ENCODE measurements at regions not wholly inside any gene's neighbourhood (a gene's known extent, or its start where the extent isn't known, plus 50 kb on each side); places are given as distances from the start of the nearest gene placed in this dataset.

DNA sequence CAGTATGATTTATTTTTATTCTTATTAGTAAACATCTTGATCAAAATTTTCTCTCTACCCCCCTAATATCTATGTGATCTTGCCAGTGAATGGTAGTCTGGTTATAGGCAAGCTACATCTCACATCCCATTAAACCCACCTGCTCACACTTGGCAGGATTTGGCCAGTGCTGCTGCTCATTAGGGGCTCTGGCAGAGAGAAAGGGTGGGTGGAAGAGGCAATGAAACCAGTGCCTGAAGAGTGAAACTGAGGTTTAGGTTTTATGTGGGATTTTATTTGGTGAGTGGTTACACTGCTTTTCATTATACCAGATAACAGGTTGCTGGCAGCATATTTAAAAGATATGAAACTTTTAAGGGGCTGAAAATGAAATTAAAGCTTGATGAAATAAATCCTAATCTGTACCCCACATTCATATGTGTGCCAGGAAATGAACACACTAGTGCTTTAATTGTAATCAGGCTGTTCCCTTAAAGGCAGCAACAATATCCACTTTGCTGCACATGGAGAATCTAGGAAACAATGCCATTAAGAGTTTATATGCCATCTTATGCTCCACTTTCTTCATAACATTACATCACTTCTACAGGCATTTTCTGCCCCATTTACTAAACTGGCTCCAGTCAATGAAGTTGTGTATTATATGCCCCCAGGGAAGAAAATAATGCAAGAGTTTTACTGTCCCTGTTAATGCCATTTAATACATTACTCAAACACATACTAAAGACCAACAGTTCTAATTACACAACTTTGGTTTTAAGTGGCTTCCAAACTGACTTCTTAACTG is 688.7 kb downstream of the MECOM start:
- H3K36me3 ChIP-seq (ENCODE audit: insufficient read depth, low read length) = no peaks in the 10 kb centered on the region
- no peak overlapping the region for H3K4me2 ChIP-seq (ENCODE audit: insufficient read depth, low read length)
- TF ChIP-seq, protein P1, sequence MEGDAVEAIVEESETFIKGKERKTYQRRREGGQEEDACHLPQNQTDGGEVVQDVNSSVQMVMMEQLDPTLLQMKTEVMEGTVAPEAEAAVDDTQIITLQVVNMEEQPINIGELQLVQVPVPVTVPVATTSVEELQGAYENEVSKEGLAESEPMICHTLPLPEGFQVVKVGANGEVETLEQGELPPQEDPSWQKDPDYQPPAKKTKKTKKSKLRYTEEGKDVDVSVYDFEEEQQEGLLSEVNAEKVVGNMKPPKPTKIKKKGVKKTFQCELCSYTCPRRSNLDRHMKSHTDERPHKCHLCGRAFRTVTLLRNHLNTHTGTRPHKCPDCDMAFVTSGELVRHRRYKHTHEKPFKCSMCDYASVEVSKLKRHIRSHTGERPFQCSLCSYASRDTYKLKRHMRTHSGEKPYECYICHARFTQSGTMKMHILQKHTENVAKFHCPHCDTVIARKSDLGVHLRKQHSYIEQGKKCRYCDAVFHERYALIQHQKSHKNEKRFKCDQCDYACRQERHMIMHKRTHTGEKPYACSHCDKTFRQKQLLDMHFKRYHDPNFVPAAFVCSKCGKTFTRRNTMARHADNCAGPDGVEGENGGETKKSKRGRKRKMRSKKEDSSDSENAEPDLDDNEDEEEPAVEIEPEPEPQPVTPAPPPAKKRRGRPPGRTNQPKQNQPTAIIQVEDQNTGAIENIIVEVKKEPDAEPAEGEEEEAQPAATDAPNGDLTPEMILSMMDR (IDR thresholded peaks at IDR 0.05; ENCODE audit: extremely low read depth, low read depth, low read length) = no peak
- H3K9me3 ChIP-seq (ENCODE audit: low read depth, low read length) = no peaks in the 10 kb centered on the region
- H3K27me3 ChIP-seq (ENCODE audit: insufficient read depth, low read length) = no peaks in the 10 kb centered on the region
- no peak for DNase-seq (ENCODE audit: insufficient read length, low spot score, missing footprints)
- H3K4me1 ChIP-seq (ENCODE audit: insufficient read depth, low read length) = peaks cover 4% of the 10 kb centered on the region
- H2AFZ ChIP-seq (ENCODE audit: low read length) = no peak overlapping the region
- no peak overlapping the region for H3K4me3 ChIP-seq (ENCODE audit: insufficient read depth, low read length)
- no peaks in the 10 kb centered on the region for H4K20me1 ChIP-seq (ENCODE audit: insufficient read depth, low read length)
- H3K79me2 ChIP-seq (ENCODE audit: insufficient read depth, low read length) = no peaks in the 10 kb centered on the region
- H3K27ac ChIP-seq (ENCODE audit: low read depth, low read length) = no peak overlapping the region

DNA sequence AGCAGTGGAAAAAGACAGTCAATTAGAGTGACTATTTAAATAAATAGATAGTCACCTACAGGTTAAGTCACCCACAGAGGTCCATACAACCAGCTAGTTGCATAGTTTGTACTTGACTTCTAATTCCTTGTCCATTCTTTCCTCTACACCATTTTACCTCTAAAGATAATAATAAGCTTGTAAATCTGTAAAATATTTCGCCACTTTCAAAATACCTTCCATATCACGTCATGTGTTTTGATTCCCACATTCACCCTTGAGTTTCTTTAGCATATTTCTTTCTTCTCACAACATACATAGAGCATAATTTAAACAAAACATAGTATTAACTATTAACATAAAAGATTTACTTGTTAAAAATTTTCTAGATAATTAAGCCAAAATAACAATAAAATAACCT is 689.6 kb downstream of the MECOM start:
- Histone ChIP-seq H4K20me1 (ENCODE audit: insufficient read depth, low read length) (no peaks in the 10 kb centered on the region), H3K36me3 (ENCODE audit: insufficient read depth, low read length) (no peaks in the 10 kb centered on the region), H3K79me2 (ENCODE audit: insufficient read depth, low read length) (no peaks in the 10 kb centered on the region), H3K27me3 (ENCODE audit: insufficient read depth, low read length) (no peaks in the 10 kb centered on the region), H3K27ac (ENCODE audit: low read depth, low read length) (no peak overlapping the region), H3K4me1 (ENCODE audit: insufficient read depth, low read length) (peaks cover 4% of the 10 kb centered on the region), H3K9me3 (ENCODE audit: low read depth, low read length) (no peaks in the 10 kb centered on the region), H3K4me3 (ENCODE audit: insufficient read depth, low read length) (no peak overlapping the region), H2AFZ (ENCODE audit: low read length) (no peak overlapping the region), H3K4me2 (ENCODE audit: insufficient read depth, low read length) (no peak overlapping the region)
- TF ChIP-seq, protein P1 (IDR thresholded peaks at IDR 0.05; ENCODE audit: extremely low read depth, low read depth, low read length) = no peak
- no peak for DNase-seq (ENCODE audit: insufficient read length, low spot score, missing footprints)

DNA sequence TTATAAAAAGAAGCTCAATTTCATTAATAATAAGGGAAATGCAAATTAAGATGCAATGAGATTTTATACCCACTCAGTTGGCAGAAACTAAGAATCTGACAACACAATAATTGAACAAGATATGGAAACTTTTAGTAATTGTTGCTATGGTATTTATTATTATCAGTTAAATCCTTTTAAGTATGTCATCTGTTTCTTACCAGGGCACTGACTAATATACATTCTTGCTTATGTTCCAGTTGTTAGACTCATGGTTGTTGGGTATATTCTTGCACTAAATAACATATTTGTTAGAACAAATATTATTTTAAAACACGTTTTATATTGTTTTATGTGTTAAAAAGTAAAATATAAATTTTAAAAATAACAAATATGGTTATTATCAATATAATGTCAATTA is 690.3 kb downstream of the MECOM start:
- TF ChIP-seq, protein P1 (IDR thresholded peaks at IDR 0.05; ENCODE audit: extremely low read depth, low read depth, low read length) = no peak
- Histone ChIP-seq H3K4me1 (ENCODE audit: insufficient read depth, low read length) (peaks cover 3% of the 10 kb centered on the region), H4K20me1 (ENCODE audit: insufficient read depth, low read length) (no peaks in the 10 kb centered on the region)

DNA sequence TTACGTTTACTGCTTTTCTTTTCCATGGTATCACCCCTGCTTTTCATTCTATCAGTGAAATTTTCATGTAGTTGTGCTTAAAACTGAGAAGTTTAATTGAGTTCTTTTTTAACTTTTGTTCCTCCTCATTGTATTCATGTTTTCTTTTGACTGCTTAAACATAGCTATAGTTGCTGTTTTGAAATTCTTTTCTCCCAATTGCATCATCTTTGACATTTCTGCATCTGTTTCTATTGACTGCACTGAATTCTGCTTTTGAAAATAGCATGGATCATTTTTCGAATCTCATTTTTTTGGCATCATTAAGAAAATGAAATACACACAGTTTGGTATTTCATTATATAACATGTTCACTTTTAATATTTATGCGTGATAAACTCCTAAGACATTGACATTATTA is 694.9 kb downstream of the MECOM start:
- H3K4me2 ChIP-seq (ENCODE audit: insufficient read depth, low read length) = no peak overlapping the region
- no peaks in the 10 kb centered on the region for H3K36me3 ChIP-seq (ENCODE audit: insufficient read depth, low read length)
- DNase-seq (ENCODE audit: insufficient read length, low spot score, missing footprints) = no peak
- no peak overlapping the region for H3K27ac ChIP-seq (ENCODE audit: low read depth, low read length)
- no peaks in the 10 kb centered on the region for H4K20me1 ChIP-seq (ENCODE audit: insufficient read depth, low read length)
- H3K79me2 ChIP-seq (ENCODE audit: insufficient read depth, low read length) = no peaks in the 10 kb centered on the region
- H2AFZ ChIP-seq (ENCODE audit: low read length) = no peak overlapping the region
- TF ChIP-seq, protein P1 (IDR thresholded peaks at IDR 0.05; ENCODE audit: extremely low read depth, low read depth, low read length) = no peak
- H3K4me1 ChIP-seq (ENCODE audit: insufficient read depth, low read length) = no peaks in the 10 kb centered on the region
- no peak overlapping the region for H3K4me3 ChIP-seq (ENCODE audit: insufficient read depth, low read length)
- H3K27me3 ChIP-seq (ENCODE audit: insufficient read depth, low read length) = no peaks in the 10 kb centered on the region
- no peaks in the 10 kb centered on the region for H3K9me3 ChIP-seq (ENCODE audit: low read depth, low read length)

More for the DNA sequence above, 690.3 kb downstream of the MECOM start:
- Histone ChIP-seq H2AFZ (ENCODE audit: low read length) (no peak overlapping the region), H3K4me2 (ENCODE audit: insufficient read depth, low read length) (no peak overlapping the region), H3K36me3 (ENCODE audit: insufficient read depth, low read length) (no peaks in the 10 kb centered on the region), H3K4me3 (ENCODE audit: insufficient read depth, low read length) (no peak overlapping the region), H3K27me3 (ENCODE audit: insufficient read depth, low read length) (no peaks in the 10 kb centered on the region), H3K27ac (ENCODE audit: low read depth, low read length) (no peak overlapping the region), H3K79me2 (ENCODE audit: insufficient read depth, low read length) (no peaks in the 10 kb centered on the region), H3K9me3 (ENCODE audit: low read depth, low read length) (no peaks in the 10 kb centered on the region)
- DNase-seq (ENCODE audit: insufficient read length, low spot score, missing footprints) = peak; percentile 1
